B cell (primary cell): ENCODE measurements at regions not wholly inside any gene's neighbourhood (a gene's known extent, or its start where the extent isn't known, plus 50 kb on each side); places are given as distances from the start of the nearest gene placed in this dataset.

Experiments used
- ATAC-seq: fragments of 200-7000 bp; cut with Tn5 transposase; one replicate; pipeline ENCODE4 v1.10.0; 2021; ENCODE audit warnings: low read depth, mild to moderate bottlenecking, moderate number of reproducible peaks, moderate library complexity
- CTCF ChIA-PET: fragments of 350-600 bp; sonication (Branson Sonifier 250); formaldehyde crosslinking; loops from one replicate; lab custom pipeline; 2021; ENCODE audit warnings: antibody characterized with exemption, inconsistent platforms; lab: Charles Lee
- POLR2A ChIA-PET: fragments of 350-600 bp; sonication (Branson Sonifier 250); formaldehyde crosslinking; loops from one replicate; lab custom pipeline; 2021; ENCODE audit warnings: antibody characterized with exemption; lab: Charles Lee
- DNase-seq: peaks from one replicate; pipeline ENCODE4 v3.0.0; 2013
- H2AFZ ChIP-seq: 2 replicates; pipeline ENCODE4 v1.6.1; 2012; ENCODE audit warnings: mild to moderate bottlenecking, low read depth, low read length; ENCODE audit not compliant: insufficient read depth, poor library complexity, severe bottlenecking
- H3K27ac ChIP-seq, 2 donors: 1 replicate in 1 of 2; 2 replicates in 1 of 2; pipeline ENCODE4 v1.5.1; 2012 to 2013; ENCODE audit warnings: low read length in 2 of 2, mild to moderate bottlenecking in 2 of 2, moderate library complexity in 1 of 2
- H3K27me3 ChIP-seq, 4 experiments: fragments of 200-600 bp in 1 of 4; sonication (generic) in 1 of 4; replicated peaks in 1 of 4; 1 replicate in 2 of 4; 2 replicates in 2 of 4; pipeline versions ENCODE4 v1.6.1 to v1.7.0; 2013 to 2016; ENCODE audit warnings: low read length in 3 of 4, mild to moderate bottlenecking in 2 of 4, mixed read lengths in 1 of 4, moderate library complexity in 1 of 4; ENCODE audit not compliant: insufficient read depth in 4 of 4, control insufficient read depth in 3 of 4; ENCODE audit errors: control extremely low read depth in 1 of 4
- H3K36me3 ChIP-seq, 2 experiments: replicated peaks in 1 of 2; 1 replicate in 1 of 2; 2 replicates in 1 of 2; pipeline versions ENCODE4 v1.6.1 to v1.7.1; 2013; ENCODE audit warnings: low read length in 1 of 2; ENCODE audit not compliant: insufficient read depth in 2 of 2, control insufficient read depth in 1 of 2; ENCODE audit errors: control extremely low read depth in 1 of 2, extremely low read depth in 1 of 2
- H3K4me1 ChIP-seq, 2 donors: fragments of 200-600 bp in 1 of 2; sonication (generic) in 1 of 2; 1 replicate in 1 of 2; 2 replicates in 1 of 2; pipeline versions ENCODE4 v1.5.1 to v1.6.1; 2013 to 2017; ENCODE audit warnings: low read length in 2 of 2; ENCODE audit not compliant: control insufficient read depth in 2 of 2, insufficient read depth in 2 of 2
- H3K4me2 ChIP-seq: replicated peaks from 2 replicates; pipeline ENCODE3; 2012; ENCODE audit warnings: mild to moderate bottlenecking, low read depth, low read length; ENCODE audit not compliant: poor library complexity, severe bottlenecking
- H3K4me3 ChIP-seq, 5 experiments: fragments of 200-600 bp in 1 of 5; sonication (generic) in 1 of 5; 1 replicate in 3 of 5; 2 replicates in 2 of 5; pipeline versions ENCODE4 v1.5.1 to v1.7.0; 2011 to 2016; ENCODE audit warnings: low read length in 4 of 5, mild to moderate bottlenecking in 4 of 5, low read depth in 2 of 5, control low read depth in 1 of 5, moderate library complexity in 1 of 5; ENCODE audit not compliant: insufficient read depth in 1 of 5; ENCODE audit errors: control extremely low read depth in 1 of 5, extremely low read depth in 1 of 5
- H3K79me2 ChIP-seq: fragments of 200-600 bp; sonication (generic); one replicate; pipeline ENCODE4 v1.6.0; 2016; ENCODE audit warnings: low read length; ENCODE audit not compliant: control insufficient read depth, insufficient read depth
- H3K9ac ChIP-seq: fragments of 200-600 bp; sonication (generic); 2 replicates; pipeline ENCODE4 v1.6.1; 2017; ENCODE audit warnings: mild to moderate bottlenecking, low read length, moderate library complexity
- H3K9me3 ChIP-seq, 3 donors: one replicate each; pipeline versions ENCODE4 v1.6.1 to v1.7.1; 2013; ENCODE audit warnings: low read length in 2 of 3; ENCODE audit not compliant: control insufficient read depth in 2 of 3, insufficient read depth in 1 of 3; ENCODE audit errors: control extremely low read depth in 1 of 3
- H4K20me1 ChIP-seq: 2 replicates; pipeline ENCODE4 v1.6.0; 2012; ENCODE audit warnings: mild to moderate bottlenecking, low read length; ENCODE audit not compliant: insufficient read depth, control insufficient read depth, poor library complexity, severe bottlenecking
- H3K27ac Mint-ChIP-seq: one replicate; pipeline ENCODE4 v1.8.0; 2021; ENCODE audit warnings: mixed read lengths
- H3K27me3 Mint-ChIP-seq: one replicate; pipeline ENCODE4 v1.8.0; 2021; ENCODE audit warnings: mixed read lengths
- H3K4me1 Mint-ChIP-seq: one replicate; pipeline ENCODE4 v1.8.0; 2021; ENCODE audit warnings: mixed read lengths
- H3K4me3 Mint-ChIP-seq: one replicate; pipeline ENCODE4 v1.8.0; 2021; ENCODE audit warnings: mixed read lengths
- H3K9me3 Mint-ChIP-seq: one replicate; pipeline ENCODE4 v1.8.0; 2022; ENCODE audit warnings: mixed read lengths; ENCODE audit not compliant: insufficient read depth
- CTCF ChIP-seq: fragments of 200-600 bp; IDR thresholded peaks from one replicate; pipeline ENCODE4 v1.8.0; 2022; ENCODE audit warnings: antibody characterized with exemption, mild to moderate bottlenecking
- EZH2 ChIP-seq: IDR thresholded peaks from 2 replicates; pipeline ENCODE4 v1.6.1; 2012; ENCODE audit warnings: borderline replicate concordance, low read depth, mild to moderate bottlenecking, moderate library complexity, low read length; ENCODE audit not compliant: insufficient read depth, poor library complexity, severe bottlenecking
- WGBS: methylation state at CpG from one replicate; pipeline ENCODE4 v1.1.5; 2013; ENCODE audit warnings: missing lambda C conversion rate; ENCODE audit not compliant: insufficient coverage; 5-methylcytosine and 5-hydroxymethylcytosine counted together
- intact Hi-C: fragments of 100-400 bp; cut with micrococcal nuclease; formaldehyde crosslinking; loops from one replicate; pipeline ENCODE4 v1.10.0; 2022

- no peaks in the 10 kb centered on the region for H3K79me2 ChIP-seq
- no peak for TF ChIP-seq CTCF
- no peak for TF ChIP-seq EZH2
- Mint-ChIP-seq H3K4me3 (no peak overlapping the region), H3K27ac (no peak overlapping the region), H3K27me3 (no peaks in the 10 kb centered on the region), H3K4me1 (no peaks in the 10 kb centered on the region), H3K9me3 (peaks cover 3% of the 10 kb centered on the region)
- H3K9me3 ChIP-seq, result peaks cover 0 to 6% (median 0%) of the 10 kb centered on the region in 3 donors
- no peak overlapping the region for H2AFZ ChIP-seq
- DNase-seq (no peak), ATAC-seq (no peak)
- H3K36me3 ChIP-seq, result no peaks in the 10 kb centered on the region
- H3K4me2 ChIP-seq, result no peak overlapping the region
- no peak overlapping the region for H3K9ac ChIP-seq
- no peak overlapping the region for H3K27ac ChIP-seq
- intact Hi-C loops, result no loop called here
- ChIA-PET CTCF (no interaction called here), POLR2A (no interaction called here)
- WGBS, result 89% methylated on average over 4 of the region's 7 CpGs
- H3K27me3 ChIP-seq, result no peaks in the 10 kb centered on the region
- H3K4me1 ChIP-seq, result no peaks in the 10 kb centered on the region
- no peak overlapping the region for H3K4me3 ChIP-seq
- no peaks in the 10 kb centered on the region for H4K20me1 ChIP-seq
Measured at GRCh38 chr7:68729371-68729770, 868.9 kb upstream of the AUTS2 start.

GRCh38 chr7:68730194-68730593, 868.1 kb upstream of the AUTS2 start:
- H3K27me3 Mint-ChIP-seq, result no peaks in the 10 kb centered on the region
- Histone ChIP-seq H3K36me3 (no peaks in the 10 kb centered on the region), H4K20me1 (no peaks in the 10 kb centered on the region), H3K79me2 (no peaks in the 10 kb centered on the region), H3K4me1 (no peaks in the 10 kb centered on the region), H3K9me3 (peaks cover 0 to 6% (median 0%) of the 10 kb centered on the region in 3 donors), H3K4me3 (no peak overlapping the region), H3K27ac (no peak overlapping the region), H3K9ac (no peak overlapping the region), H3K4me2 (no peak overlapping the region), H3K27me3 (no peaks in the 10 kb centered on the region), H2AFZ (no peak overlapping the region)
- H3K9me3 Mint-ChIP-seq, result peaks cover 3% of the 10 kb centered on the region
- intact Hi-C loops, result no loop called here
- no peaks in the 10 kb centered on the region for H3K4me1 Mint-ChIP-seq
- CTCF ChIA-PET, result no interaction called here
- H3K27ac Mint-ChIP-seq, result no peak overlapping the region
- no peak for DNase-seq
- no CpG with 5 or more reads among the region's 2 CpGs for WGBS
- POLR2A ChIA-PET, result no interaction called here
- TF ChIP-seq EZH2 (no peak), CTCF (no peak)
- H3K4me3 Mint-ChIP-seq, result no peak overlapping the region
- ATAC-seq, result no peak
